HEK293 (cell line): ENCODE measurements at regions not wholly inside any gene's neighbourhood (a gene's known extent, or its start where the extent isn't known, plus 50 kb on each side); places are given as distances from the start of the nearest gene placed in this dataset.

Experiments used
- CTCF ChIA-PET: fragments of 350-600 bp; formaldehyde crosslinking; extraction: SDS; loops from one replicate; lab custom pipeline; 2021; ENCODE audit warnings: antibody characterized with exemption; lab: Yijun Ruan, JAX
- POLR2A ChIA-PET: fragments of 300-600 bp; formaldehyde crosslinking; extraction: SDS; loops from one replicate; lab custom pipeline; 2020; ENCODE audit warnings: antibody characterized with exemption, inconsistent platforms; lab: Yijun Ruan, JAX
- H3K27ac ChIP-seq: fragments of 200-500 bp; sonication (Bioruptor generic); 2 replicates; pipeline ENCODE4 v1.5.1; 2014; ENCODE audit warnings: low read depth, low read length, control low read depth, inconsistent platforms; ENCODE audit errors: extremely low read depth
- H3K36me3 ChIP-seq, 2 experiments: fragments of 200-500 bp in 1 of 2; sonication (Bioruptor generic) in 1 of 2; 1 replicate in 1 of 2; 2 replicates in 1 of 2; pipeline ENCODE4 v1.5.1; 2014 to 2017; ENCODE audit warnings: inconsistent platforms in 2 of 2, low read length in 2 of 2; ENCODE audit not compliant: control insufficient read depth in 2 of 2, insufficient read depth in 1 of 2
- H3K4me1 ChIP-seq: fragments of 200-500 bp; sonication (Bioruptor generic); 2 replicates; pipeline ENCODE4 v1.5.1; 2014; ENCODE audit warnings: mild to moderate bottlenecking, low read length, inconsistent platforms; ENCODE audit not compliant: control insufficient read depth, insufficient read depth
- H3K4me3 ChIP-seq: 2 replicates; pipeline ENCODE4 v1.5.1; 2011; ENCODE audit warnings: low read depth, mild to moderate bottlenecking, control low read depth, low read length, moderate library complexity
- H3K9me3 ChIP-seq: fragments of 200-500 bp; sonication (Bioruptor generic); 2 replicates; pipeline ENCODE4 v1.5.1; 2014; ENCODE audit warnings: low read depth, low read length, inconsistent platforms; ENCODE audit not compliant: control insufficient read depth, insufficient read depth
- HOXD13 ChIP-seq: sonication (generic); formaldehyde crosslinking; IDR thresholded peaks from 2 replicates; pipeline ENCODE4 v1.8.0; 2022; ENCODE audit warnings: missing genetic modification reagents, borderline replicate concordance
- KLF7 ChIP-seq: fragments of 450-650 bp; formaldehyde crosslinking; IDR thresholded peaks from 2 replicates; pipeline ENCODE4 v1.5.1; 2016; ENCODE audit warnings: missing biosample characterization, missing genetic modification characterization, borderline replicate concordance
- PATZ1 ChIP-seq: fragments of 450-650 bp; formaldehyde crosslinking; IDR thresholded peaks from 2 replicates; pipeline ENCODE4 v1.5.1; 2016; ENCODE audit warnings: missing biosample characterization, missing genetic modification characterization
- YY1 ChIP-seq: fragments of 450-650 bp; formaldehyde crosslinking; IDR thresholded peaks from 2 replicates; pipeline ENCODE4 v1.5.1; 2018; ENCODE audit warnings: missing biosample characterization, missing genetic modification characterization
- ZFP41 ChIP-seq: fragments of 450-650 bp; formaldehyde crosslinking; IDR thresholded peaks from 2 replicates; pipeline ENCODE4 v1.5.1; 2016; ENCODE audit warnings: missing biosample characterization, missing genetic modification characterization, borderline replicate concordance
- ZIC2 ChIP-seq: fragments of 450-650 bp; formaldehyde crosslinking; IDR thresholded peaks from 2 replicates; pipeline ENCODE4 v1.5.1; 2016; ENCODE audit warnings: missing biosample characterization, missing genetic modification characterization
- ZNF16 ChIP-seq: fragments of 450-650 bp; formaldehyde crosslinking; IDR thresholded peaks from 2 replicates; pipeline ENCODE4 v1.5.1; 2016; ENCODE audit warnings: low read depth, missing biosample characterization, missing genetic modification characterization
- ZNF416 ChIP-seq: fragments of 450-650 bp; formaldehyde crosslinking; IDR thresholded peaks from 2 replicates; pipeline ENCODE4 v1.5.1; 2016; ENCODE audit warnings: missing biosample characterization, missing genetic modification characterization
- TF ChIP-seq, protein P1 (sequence below): fragments of 450-650 bp; formaldehyde crosslinking; IDR thresholded peaks from 2 replicates; pipeline ENCODE4 v1.5.1; 2016; ENCODE audit warnings: missing biosample characterization, missing genetic modification characterization, borderline replicate concordance
- TF ChIP-seq, protein P2 (sequence below): fragments of 450-650 bp; formaldehyde crosslinking; conservative IDR thresholded peaks from 2 replicates; pipeline ENCODE4 v1.5.1; 2016; ENCODE audit warnings: low read depth, missing biosample characterization, missing genetic modification characterization
- TF ChIP-seq, protein P3 (sequence below): fragments of 450-650 bp; formaldehyde crosslinking; IDR thresholded peaks from 2 replicates; pipeline ENCODE4 v1.5.1; 2016; ENCODE audit warnings: missing biosample characterization, missing genetic modification characterization
- TF ChIP-seq, protein P4 (sequence below): fragments of 450-650 bp; formaldehyde crosslinking; IDR thresholded peaks from 2 replicates; pipeline ENCODE4 v1.5.1; 2016; ENCODE audit warnings: missing biosample characterization, missing genetic modification characterization, borderline replicate concordance
- TF ChIP-seq, protein P5 (sequence below): fragments of 450-650 bp; formaldehyde crosslinking; IDR thresholded peaks from 2 replicates; pipeline ENCODE4 v1.5.1; 2016; ENCODE audit warnings: missing biosample characterization, missing genetic modification characterization

- TF ChIP-seq, protein P1, sequence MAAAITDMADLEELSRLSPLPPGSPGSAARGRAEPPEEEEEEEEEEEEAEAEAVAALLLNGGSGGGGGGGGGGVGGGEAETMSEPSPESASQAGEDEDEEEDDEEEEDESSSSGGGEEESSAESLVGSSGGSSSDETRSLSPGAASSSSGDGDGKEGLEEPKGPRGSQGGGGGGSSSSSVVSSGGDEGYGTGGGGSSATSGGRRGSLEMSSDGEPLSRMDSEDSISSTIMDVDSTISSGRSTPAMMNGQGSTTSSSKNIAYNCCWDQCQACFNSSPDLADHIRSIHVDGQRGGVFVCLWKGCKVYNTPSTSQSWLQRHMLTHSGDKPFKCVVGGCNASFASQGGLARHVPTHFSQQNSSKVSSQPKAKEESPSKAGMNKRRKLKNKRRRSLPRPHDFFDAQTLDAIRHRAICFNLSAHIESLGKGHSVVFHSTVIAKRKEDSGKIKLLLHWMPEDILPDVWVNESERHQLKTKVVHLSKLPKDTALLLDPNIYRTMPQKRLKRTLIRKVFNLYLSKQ (tag by site-specific recombination), result no peak
- TF ChIP-seq ZNF416 (no peak), ZNF16 (tag by site-specific recombination) (no peak), ZFP41 (no peak), YY1 (no peak), PATZ1 (tag by site-specific recombination) (no peak)
- TF ChIP-seq, protein P2, sequence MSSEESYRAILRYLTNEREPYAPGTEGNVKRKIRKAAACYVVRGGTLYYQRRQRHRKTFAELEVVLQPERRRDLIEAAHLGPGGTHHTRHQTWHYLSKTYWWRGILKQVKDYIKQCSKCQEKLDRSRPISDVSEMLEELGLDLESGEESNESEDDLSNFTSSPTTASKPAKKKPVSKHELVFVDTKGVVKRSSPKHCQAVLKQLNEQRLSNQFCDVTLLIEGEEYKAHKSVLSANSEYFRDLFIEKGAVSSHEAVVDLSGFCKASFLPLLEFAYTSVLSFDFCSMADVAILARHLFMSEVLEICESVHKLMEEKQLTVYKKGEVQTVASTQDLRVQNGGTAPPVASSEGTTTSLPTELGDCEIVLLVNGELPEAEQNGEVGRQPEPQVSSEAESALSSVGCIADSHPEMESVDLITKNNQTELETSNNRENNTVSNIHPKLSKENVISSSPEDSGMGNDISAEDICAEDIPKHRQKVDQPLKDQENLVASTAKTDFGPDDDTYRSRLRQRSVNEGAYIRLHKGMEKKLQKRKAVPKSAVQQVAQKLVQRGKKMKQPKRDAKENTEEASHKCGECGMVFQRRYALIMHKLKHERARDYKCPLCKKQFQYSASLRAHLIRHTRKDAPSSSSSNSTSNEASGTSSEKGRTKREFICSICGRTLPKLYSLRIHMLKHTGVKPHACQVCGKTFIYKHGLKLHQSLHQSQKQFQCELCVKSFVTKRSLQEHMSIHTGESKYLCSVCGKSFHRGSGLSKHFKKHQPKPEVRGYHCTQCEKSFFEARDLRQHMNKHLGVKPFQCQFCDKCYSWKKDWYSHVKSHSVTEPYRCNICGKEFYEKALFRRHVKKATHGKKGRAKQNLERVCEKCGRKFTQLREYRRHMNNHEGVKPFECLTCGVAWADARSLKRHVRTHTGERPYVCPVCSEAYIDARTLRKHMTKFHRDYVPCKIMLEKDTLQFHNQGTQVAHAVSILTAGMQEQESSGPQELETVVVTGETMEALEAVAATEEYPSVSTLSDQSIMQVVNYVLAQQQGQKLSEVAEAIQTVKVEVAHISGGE, result no peak
- TF ChIP-seq, protein P3, sequence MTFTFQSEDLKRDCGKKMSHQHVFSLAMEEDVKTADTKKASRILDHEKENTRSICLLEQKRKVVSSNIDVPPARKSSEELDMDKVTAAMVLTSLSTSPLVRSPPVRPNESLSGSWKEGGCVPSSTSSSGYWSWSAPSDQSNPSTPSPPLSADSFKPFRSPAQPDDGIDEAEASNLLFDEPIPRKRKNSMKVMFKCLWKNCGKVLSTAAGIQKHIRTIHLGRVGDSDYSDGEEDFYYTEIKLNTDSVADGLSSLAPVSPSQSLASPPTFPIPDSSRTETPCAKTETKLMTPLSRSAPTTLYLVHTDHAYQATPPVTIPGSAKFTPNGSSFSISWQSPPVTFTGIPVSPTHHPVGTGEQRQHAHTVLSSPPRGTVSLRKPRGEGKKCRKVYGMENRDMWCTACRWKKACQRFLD (tag by site-specific recombination), result no peak
- TF ChIP-seq, protein P4, sequence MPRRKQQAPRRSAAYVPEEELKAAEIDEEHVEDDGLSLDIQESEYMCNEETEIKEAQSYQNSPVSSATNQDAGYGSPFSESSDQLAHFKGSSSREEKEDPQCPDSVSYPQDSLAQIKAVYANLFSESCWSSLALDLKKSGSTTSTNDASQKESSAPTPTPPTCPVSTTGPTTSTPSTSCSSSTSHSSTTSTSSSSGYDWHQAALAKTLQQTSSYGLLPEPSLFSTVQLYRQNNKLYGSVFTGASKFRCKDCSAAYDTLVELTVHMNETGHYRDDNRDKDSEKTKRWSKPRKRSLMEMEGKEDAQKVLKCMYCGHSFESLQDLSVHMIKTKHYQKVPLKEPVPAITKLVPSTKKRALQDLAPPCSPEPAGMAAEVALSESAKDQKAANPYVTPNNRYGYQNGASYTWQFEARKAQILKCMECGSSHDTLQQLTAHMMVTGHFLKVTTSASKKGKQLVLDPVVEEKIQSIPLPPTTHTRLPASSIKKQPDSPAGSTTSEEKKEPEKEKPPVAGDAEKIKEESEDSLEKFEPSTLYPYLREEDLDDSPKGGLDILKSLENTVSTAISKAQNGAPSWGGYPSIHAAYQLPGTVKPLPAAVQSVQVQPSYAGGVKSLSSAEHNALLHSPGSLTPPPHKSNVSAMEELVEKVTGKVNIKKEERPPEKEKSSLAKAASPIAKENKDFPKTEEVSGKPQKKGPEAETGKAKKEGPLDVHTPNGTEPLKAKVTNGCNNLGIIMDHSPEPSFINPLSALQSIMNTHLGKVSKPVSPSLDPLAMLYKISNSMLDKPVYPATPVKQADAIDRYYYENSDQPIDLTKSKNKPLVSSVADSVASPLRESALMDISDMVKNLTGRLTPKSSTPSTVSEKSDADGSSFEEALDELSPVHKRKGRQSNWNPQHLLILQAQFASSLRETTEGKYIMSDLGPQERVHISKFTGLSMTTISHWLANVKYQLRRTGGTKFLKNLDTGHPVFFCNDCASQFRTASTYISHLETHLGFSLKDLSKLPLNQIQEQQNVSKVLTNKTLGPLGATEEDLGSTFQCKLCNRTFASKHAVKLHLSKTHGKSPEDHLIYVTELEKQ, result no peak
- TF ChIP-seq, protein P5, sequence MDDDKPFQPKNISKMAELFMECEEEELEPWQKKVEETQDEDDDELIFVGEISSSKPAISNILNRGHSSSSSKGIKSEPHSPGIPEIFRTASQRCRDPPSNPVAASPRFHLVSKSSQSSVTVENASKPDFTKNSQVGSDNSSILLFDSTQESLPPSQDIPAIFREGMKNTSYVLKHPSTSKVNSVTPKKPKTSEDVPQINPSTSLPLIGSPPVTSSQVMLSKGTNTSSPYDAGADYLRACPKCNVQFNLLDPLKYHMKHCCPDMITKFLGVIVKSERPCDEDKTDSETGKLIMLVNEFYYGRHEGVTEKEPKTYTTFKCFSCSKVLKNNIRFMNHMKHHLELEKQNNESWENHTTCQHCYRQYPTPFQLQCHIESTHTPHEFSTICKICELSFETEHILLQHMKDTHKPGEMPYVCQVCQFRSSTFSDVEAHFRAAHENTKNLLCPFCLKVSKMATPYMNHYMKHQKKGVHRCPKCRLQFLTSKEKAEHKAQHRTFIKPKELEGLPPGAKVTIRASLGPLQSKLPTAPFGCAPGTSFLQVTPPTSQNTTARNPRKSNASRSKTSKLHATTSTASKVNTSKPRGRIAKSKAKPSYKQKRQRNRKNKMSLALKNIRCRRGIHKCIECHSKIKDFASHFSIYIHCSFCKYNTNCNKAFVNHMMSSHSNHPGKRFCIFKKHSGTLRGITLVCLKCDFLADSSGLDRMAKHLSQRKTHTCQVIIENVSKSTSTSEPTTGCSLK (tag by site-specific recombination), result no peak
- TF ChIP-seq, all 188 proteins: peak for 0
Observed at GRCh38 chr1:4084048-4084431, 184.0 kb upstream of the C1orf174 start (continued).

- Histone ChIP-seq H3K9me3 (no peaks in the 10 kb centered on the region), H3K36me3 (no peaks in the 10 kb centered on the region), H3K4me3 (no peak overlapping the region), H3K27ac (no peak overlapping the region), H3K4me1 (no peaks in the 10 kb centered on the region)
- ChIA-PET POLR2A (no interaction called here), CTCF (no interaction called here)
- no peak for TF ChIP-seq HOXD13
- no peak for TF ChIP-seq ZIC2 (tag by site-specific recombination)
- no peak for TF ChIP-seq KLF7 (tag by site-specific recombination)
Observed at GRCh38 chr1:4084446-4084845, 184.4 kb upstream of the C1orf174 start.
